Embryonic facial prominence (tissue), 1 donor: ENCODE measurements at regions not wholly inside any gene's neighbourhood (a gene's known extent, or its start where the extent isn't known, plus 50 kb on each side); places are given as distances from the start of the nearest gene placed in this dataset.

Experiments
- DNase-seq: peaks from one replicate; pipeline ENCODE4 v3.0.0-alpha.2; 2016; ENCODE audit errors: extremely low spot score

DNA sequence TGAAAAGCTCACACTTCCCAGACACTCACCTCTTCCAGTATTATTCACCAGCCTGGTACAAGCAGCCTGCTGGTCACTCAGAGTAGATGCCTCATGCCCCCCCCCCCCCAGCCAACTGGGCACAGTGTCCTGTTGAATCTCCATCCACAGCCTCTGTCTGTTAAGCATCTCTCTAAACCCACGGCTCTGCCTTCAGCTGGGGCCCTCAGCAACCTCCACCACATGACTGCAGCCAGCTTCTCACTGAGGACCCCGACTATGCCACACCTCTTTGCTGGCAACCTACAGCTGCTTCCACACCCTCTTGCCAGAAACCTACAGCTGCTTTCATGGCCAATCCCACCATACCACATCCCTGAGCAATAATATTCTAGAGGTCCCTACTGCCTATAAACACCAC, 113.1 kb downstream of the RHOU start:
- DNase-seq, result no peak

DNA sequence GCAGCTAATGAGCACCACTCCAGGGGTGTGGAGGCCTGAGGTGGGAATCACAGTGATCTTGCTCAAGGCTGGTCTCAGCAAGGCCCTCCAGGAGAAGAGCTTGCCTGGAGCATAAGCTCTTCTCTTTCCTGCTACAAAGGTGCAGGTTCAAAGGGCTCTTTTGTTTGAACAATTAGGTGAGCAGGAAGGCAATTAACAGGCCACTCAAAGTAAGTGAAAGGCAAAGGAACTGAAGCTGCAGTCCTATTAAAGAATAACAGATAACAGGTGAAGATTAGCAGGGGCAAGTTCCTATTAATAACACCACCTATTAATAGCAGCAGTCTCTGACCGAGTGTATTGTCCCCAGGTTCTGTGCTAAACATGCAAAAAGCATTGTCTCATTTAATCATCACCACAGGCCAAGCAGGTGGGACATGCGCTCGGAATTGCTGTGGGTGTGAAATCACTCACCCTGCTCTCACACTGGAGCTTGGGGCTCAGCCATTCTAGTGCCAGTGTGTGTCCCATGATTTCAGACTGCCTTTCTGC, 113.8 kb downstream of the RHOU start:
- no peak for DNase-seq

DNA sequence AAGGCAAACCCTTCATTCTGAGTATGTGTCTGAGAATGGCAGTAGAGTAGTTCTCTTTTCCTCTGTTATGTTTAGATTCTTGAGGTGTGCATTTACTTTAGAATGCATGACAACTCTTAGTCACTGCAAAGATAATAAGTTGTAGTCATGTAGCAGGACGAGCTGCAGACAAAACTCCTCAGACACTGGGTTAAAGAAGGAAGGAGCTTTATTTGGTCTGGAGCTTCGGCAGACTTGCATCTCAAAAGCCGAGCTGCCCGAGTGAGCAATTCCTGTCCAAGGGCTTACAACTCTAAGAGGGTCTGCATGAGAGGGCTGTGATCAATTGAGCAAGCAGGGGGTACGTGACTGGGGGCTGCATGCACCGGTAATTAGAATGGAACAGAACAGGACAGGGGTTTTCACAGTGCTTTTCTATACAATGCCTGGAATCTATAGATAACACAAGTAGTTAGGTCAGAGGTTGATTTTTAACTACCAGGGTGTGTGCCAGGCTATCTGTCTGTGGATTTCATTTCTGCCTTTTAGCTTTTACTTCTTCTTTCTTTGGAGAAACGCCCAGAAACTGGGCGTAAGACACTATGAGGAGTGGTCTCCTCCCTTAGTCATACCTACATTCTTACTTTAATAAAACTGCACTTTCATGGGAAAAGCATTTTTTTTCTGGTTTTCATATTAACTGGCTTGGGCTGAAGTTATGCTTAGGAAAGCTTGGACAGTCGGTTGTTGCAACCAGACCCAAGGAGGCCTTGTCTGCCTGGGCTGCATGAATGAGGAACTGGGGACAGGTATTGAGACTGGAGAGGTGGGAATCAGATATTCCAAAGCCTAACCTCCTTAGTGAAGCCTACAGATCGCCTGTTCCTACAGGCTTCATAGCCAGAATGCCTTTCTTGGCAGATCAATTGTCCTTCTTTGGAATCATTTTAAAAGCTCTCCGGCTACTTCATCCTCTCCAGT, 115.1 kb downstream of the RHOU start:
- no peak for DNase-seq

DNA sequence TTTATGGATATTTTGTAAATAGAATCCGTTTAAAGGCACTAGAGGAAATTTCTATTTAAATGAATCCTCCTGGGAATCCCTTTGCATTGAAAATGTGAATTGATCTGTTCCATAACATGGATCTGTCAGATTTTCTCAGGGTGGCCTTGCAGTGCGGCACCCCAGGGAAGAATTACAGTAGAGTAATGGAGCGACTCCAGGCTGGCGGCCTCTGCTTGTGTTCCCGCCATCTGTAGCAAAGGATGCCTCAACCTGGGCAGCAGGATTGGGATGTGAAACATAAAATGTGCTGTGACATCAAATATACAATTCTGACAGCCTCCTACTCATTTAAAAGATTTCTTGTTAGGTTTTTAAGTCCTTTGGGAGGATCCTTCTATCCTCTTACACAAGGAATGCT, 115.9 kb downstream of the RHOU start:
- no peak for DNase-seq

DNA sequence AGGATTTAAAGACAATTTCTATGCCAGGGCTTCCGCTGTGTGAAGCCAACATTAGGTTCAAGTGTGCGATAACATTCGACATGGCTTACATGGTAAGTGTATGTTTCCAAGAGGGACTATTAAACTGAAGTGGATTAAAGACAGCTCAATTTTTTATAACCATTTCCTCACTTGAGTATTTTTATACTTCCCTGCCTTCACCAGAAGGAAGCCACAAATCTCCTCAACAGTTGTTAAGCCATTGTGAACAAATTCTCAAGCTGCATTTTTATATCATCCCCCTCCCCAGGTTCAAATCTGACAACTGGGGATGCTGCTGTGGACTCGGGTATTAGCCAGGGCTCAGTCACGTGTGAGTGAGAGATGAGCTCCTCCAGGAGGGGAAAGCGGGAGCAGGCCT, 116.3 kb downstream of the RHOU start:
- DNase-seq, result no peak

DNA sequence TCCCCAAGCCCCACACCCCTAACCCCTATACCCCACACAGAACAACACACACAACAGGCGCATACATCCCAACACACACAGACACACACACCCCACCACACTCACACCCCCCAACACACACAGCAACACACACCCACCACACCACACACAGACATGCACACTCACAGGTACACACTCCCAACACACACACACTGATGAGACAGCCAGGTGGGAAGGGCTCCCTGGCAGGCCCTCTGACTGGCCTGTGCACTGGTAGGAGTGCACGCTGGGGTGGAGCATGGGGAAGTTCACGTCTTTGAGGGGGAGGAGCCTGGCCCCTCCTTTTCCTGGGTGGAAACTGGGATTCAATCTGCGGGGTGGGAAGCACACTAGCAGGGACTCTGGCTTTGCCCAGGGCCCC, 116.7 kb downstream of the RHOU start:
- DNase-seq, result no peak

DNA sequence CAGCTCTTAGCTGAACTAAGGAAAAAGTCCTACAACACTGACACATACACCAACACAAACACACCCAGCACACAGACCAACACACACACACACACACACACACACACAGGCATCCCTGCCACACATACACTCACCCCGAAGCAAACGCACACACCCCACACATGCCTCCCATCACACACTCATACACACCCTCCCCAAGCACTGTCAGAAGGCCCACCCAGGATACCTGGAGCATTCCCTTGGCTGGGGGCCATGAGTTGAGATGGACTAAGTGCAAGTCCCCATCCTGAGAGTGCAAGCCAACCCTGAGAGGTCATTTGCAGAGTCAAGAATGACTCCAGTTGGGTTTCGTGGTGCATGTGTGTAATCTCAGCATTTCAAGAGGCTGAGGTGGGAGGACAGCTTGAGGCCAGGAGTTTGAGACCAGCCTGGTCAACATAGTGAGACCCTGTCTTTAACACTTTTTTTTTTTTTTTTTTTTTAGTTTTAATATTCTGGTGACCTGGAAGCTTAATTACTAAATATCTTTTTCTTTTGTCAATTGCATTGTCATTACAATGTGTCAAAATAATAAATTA, 117.3 kb downstream of the RHOU start:
- DNase-seq, result no peak

DNA sequence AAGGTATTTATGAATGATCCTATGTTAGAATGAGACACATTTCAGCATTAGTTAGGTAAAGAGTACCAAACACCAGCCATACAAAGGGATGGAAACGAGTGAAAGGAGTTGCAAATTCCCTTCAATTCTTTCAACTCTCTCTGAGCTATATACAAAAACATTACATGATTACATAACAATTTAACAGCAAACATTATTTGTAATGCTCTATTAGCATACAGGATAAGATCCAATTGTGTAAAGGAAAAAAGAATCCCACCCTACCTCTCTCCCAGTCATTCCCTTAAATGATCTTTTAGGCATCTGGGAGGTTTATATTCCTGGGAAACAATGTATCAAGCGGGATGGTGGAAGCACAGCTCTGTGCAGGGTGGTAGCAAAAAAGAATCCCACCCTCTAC, 117.9 kb downstream of the RHOU start:
- no peak for DNase-seq

DNA sequence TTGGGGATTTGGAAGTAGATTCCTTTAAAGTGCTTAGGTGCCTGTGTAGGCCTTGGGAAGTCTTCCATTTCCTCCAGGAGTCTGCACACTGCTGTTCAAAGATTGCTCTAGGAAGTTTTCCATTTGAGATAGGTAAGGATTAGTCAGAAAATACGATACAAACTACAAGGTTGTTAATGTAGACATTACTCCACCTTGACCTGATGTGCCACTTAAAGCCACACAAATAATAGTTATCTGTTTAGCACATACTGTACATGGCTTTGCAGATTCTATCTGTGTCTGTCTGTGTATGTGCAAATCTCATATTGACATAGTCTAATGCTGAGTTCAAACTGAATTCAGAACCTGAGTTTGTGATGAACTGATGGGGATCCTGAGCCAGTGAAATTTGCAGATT, 118.4 kb downstream of the RHOU start:
- DNase-seq, result no peak

DNA sequence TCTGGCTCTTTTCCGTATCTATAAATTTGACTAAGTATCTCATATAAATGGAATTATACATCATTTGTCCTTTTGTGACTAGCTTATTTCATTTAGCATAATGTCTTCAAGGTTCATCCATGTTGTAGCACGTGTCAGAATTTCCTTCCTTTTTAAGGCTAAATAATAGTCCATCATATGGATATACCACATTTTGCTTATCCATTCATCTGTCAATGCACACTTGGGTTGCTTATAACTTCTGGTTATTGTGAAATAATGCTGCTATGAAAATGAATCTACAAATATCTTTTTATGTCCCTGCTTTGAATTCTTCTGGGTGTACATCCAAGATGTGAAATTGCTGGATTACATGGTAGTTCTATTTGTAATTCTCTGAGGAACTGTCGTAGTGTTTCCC, 119.6 kb downstream of the RHOU start:
- no peak for DNase-seq

DNA sequence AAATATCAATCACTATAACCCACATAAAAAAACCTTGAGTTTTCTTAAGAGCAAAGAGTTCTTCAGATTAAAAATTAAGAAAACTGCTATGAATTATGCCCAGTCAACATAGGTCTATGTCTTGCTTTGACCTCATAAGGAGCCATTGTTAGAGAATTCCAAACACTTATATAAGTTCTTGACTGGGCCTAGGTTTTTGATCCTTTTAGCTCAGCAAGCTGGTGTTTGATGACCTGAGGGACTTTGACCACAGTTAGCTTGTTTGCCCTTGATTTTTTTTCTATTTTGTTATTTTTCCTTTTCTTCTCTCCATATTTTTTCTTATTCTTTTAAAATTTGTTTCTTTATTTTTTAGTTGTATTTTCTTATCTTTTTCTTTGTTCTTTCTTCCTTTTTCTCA, 122.3 kb downstream of the RHOU start:
- DNase-seq, result no peak

DNA sequence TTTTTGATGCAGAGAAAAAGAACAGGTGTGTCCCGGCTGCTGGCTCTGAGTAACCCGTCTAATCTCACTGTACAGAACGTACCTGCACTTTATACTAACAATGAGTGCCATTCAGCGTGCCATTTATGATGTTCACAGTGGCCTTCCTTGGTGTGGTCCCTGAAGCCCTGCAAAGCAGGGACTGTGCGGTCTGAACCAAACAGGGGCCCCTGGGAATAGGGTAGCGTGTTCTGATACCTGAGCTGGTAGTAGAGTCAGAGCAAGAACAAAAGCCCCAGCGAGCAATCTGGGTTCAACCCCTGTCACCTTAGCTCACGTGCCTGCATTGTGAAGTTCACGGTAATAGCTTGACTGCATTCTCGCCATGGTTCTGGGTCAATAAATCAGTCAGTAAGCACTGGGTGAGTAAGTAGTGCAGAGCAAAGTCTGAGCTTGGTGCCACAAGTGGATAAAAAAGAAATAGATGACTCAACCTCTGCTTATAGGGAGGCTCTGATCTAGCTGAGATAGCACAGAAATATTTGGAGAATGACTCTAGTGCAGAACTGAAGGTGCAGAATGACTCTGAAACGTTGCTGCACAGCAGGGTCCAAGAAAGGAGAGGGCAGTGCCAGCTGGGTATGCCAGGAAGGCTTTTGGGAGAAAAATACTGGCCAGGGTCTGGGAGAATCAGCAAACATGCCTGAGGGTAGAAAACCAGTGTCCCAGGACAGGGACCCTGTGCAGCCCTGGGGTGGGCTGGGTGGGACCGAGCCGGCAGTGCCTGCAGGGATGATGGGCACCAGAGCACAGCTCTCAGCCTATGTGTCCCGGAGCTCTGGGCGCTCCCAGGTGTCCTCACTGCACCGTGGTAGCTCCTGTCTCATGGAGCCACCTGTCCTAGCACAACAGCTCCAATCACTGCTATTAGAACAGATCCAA, 125.9 kb downstream of the RHOU start:
- no peak for DNase-seq

DNA sequence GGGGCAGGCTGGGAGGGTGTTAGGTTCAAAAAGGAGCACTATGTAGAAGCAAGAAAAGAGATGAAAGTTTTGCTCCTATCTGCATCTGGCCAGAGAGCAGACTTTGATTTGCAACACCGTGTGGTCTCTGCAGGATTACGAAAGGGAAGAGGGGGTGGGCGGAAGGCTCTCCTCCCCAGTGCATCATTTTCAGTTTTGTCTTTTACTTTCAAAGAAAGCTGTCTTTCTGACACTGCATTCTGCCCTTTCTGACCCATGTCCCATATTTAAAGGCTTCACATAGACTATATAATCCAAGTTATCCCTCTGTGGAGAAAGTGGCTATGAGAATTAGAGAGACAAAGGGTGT, 126.5 kb downstream of the RHOU start:
- no peak for DNase-seq

DNA sequence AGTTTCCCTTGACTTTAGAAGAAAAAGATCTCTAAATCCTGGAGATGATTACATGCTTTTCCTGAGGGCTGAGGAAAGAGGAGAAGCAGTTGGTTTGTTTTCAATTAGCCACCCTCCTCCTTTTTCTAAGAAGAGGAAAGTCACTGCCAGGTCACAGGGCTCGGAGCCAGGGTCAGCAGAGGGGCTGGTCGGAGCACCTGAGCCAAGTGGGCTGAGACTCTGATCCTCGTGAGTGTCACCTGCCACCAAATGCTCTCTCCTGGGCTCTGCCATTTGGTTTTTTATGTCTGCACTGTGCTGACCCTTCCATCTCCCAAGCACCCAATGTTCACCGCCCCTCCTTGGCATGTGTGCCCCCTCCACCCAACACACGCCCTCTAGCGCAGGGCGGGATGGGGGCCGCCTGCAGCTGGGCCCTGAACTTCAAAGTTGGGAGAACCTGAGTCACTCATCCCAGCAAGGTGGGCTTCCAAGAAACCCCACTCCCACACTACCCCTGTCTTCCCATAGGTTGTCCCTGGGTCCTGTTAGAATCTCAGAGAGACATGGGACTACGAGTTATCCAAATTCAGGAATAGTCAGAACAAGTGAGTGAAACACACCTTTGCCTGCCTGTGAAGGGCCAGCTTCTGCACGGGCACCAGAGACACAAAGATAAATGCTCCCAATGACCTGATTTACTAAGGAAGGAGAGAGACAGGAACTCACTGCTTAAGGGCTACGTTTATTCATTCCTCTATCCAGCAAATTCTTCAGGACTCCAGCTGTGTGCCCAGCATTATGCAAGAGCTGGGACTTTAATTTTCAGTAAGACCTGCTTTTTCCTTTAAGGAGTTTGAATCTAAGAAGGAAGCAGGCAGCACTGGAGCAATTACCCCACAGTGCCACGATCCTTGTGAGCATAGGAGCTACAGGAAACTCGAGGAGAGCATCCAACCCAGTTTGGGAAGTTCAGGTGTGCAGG, 127.5 kb downstream of the RHOU start:
- DNase-seq, result no peak

DNA sequence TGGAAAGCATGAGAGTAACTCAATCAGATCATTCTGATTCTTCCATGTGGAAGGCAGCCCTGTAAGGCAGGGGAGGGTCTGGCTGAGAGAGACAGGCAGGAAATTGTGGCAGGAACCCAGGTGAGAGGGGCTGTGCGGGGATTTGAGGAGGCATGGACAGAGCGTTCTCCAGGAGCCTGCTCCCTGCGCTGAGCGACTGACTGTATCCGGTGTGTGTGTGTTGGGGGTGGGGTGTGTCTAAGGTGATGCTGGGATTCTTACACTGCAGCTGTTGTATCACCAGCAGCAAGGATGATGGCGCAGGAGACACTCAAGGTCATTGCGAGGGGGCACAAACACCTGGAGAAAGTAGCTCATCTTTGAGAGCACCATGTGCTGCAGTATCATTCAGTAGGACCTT, 128.5 kb downstream of the RHOU start:
- DNase-seq, result no peak

DNA sequence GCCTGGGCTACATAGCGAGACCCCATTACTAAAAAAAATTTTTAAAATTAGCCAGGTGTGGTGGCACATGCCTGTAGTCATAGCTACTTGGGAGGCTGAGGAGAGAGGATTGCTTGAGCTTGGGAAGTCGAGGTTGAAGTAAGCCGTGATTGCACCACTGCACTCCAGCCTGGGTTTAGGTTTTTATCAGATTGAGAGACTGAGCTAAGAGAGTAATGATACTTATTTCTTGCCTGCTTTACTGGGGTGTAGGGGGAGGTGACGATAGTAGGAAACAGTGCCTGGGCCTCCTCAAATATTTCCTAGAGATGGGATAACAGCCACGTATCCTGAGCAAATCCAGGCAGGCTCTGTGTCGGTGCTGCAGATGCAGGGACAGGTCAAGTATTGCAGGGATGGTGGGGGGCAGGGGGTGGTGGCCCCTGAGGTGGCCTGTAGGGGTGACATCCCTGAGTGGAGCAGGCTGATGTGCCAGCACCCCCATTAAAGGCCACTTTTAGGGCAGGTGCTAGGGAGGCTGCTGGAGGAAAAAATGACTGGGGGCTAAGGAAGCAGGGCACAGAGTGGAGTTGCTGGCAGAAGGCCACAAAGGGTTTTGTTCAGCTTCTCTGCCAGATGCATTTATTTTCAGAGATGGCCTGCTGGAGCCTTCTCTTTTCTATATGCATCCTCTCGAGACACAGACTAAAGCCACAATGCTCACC, 130.5 kb downstream of the RHOU start:
- no peak for DNase-seq

DNA sequence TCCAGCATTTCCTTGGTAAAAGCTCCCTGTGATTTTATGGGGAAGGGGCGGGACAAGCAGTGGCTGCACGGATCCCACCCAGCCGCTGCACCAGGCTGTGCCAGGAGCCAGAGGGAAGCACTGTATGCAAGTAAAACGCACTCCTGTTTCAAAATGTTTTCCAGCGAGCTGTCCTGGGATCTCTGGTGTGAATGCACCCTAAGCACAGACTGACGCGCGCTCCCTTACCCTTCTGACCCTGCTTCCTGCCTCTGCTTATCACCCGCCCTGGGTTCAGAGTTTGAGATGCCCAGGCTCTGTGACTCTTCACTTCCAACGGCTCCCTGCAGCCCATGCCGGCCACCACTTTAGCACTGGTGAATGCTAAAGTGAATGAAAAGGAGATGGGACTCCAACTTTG, 131.2 kb downstream of the RHOU start:
- DNase-seq, result no peak

DNA sequence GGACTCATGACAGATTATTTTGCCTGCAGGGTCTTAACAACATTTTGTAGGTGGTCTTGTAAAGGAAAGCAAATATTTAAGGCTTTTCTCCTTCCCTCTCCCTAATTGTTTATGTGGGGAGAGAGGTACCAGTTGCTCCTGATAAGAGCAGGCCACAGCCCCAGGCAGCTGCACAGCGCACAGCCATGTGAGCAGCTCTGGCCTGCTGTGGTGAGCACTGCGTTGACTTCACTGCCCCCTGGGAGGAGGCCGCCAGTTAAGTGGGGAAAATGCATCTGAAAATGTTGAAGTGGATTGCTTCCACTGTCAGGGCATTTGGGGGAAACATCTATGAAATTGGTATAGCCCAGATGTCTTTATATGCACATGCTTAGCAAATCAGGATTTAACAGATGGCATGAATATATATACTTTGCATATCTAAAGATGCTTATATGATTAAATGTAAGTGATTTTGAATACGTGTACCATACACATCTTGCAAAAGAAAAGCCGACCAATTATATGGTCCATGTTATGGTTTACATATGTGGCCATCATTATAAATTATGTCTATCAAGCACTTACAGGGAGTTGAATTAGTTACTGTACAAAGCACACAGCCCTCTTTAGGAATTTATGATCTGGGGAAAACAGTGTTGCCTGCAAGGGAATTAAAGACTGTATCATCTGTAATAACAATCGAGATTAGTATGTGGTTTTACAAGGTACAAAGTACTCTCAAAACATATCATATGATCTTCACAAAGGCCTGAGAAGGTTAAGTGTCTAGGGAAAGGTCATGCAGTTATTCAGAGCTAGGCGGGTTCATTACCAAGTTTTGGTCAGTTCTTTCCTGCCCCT, 132.1 kb downstream of the RHOU start:
- no peak for DNase-seq

DNA sequence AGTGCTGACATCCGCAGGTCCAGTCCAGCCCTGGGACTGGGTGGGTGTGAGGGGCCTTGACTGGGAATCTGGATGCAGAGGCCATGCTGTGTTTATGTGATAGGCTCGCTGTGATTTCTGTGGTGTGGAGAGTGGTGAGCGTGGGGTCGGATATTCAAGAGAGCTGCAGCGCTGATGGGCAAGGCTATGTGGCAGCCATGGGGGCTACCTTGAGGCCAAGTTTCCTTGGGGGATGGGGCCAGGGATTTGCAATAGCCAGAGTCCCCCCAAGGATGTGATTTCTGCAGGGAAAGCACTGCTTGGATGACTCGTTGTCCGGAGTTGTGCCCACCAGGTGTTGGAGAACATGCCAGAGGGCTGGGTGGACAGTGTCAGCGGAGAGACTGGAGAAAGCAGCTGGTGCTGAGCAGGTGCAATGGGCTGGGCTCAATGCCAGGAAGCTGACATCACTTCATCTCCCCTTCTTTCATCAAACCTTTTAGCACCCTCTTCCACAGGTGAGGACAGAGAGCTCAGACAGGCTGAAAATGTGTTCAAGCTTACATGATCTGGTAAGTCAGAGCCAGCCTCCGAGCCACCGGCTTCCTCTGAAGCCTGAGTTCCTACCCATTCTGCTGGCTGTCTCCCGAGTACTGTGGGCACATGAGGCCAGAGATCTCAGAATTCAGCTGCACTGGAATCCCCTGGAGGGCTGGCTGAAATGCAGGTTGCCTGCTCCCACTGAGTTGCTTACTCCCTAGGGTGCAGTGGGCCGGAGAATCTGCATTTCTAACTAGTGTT, 132.9 kb downstream of the RHOU start:
- no peak for DNase-seq
